ENCODE measurements at regions not wholly inside any gene's neighbourhood (a gene's known extent, or its start where the extent isn't known, plus 50 kb on each side); places are given as distances from the start of the nearest gene placed in this dataset.

DNA sequence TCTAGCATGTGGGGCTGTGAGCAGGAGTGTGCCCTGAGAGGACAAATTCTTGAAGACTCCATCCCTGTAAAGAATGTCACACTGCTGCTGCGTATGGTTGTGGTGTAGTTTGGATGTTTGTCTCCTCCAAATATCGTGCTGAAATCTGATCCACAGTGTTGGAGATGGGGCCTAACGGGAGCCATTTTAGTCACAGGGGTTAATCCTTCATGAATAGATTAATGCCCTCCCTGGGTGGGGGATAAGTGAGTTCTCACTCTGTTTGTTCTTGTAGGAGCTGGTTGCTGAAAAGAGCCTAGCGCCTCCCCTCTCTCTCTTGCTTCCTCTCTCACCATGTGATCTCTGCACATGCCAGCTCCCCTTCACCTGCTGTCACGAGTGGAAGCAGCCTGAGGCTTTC, 94.5 kb upstream of the VASH1 start:
- TF ChIP-seq MXI1 (IDR thresholded peaks at IDR 0.05; ENCODE audit: low read depth, low read length), result no peak
- no peak for TF ChIP-seq NFIC (IDR thresholded peaks at IDR 0.05; ENCODE audit: borderline replicate concordance)
- TF ChIP-seq TCF12 (IDR thresholded peaks at IDR 0.05), result no peak
- TF ChIP-seq, protein P1, sequence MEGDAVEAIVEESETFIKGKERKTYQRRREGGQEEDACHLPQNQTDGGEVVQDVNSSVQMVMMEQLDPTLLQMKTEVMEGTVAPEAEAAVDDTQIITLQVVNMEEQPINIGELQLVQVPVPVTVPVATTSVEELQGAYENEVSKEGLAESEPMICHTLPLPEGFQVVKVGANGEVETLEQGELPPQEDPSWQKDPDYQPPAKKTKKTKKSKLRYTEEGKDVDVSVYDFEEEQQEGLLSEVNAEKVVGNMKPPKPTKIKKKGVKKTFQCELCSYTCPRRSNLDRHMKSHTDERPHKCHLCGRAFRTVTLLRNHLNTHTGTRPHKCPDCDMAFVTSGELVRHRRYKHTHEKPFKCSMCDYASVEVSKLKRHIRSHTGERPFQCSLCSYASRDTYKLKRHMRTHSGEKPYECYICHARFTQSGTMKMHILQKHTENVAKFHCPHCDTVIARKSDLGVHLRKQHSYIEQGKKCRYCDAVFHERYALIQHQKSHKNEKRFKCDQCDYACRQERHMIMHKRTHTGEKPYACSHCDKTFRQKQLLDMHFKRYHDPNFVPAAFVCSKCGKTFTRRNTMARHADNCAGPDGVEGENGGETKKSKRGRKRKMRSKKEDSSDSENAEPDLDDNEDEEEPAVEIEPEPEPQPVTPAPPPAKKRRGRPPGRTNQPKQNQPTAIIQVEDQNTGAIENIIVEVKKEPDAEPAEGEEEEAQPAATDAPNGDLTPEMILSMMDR (IDR thresholded peaks at IDR 0.05), result no peak
- TF ChIP-seq GABPA (IDR thresholded peaks at IDR 0.05; ENCODE audit: low read depth), result no peak
- TF ChIP-seq TAF1 (IDR thresholded peaks at IDR 0.05; ENCODE audit: borderline replicate concordance, low read depth, low read length), result no peak
- TF ChIP-seq RAD21 (IDR thresholded peaks at IDR 0.05; ENCODE audit: low read length), result no peak
